ENCODE measurements at regions not wholly inside any gene's neighbourhood (a gene's known extent, or its start where the extent isn't known, plus 50 kb on each side); places are given as distances from the start of the nearest gene placed in this dataset.

DNA sequence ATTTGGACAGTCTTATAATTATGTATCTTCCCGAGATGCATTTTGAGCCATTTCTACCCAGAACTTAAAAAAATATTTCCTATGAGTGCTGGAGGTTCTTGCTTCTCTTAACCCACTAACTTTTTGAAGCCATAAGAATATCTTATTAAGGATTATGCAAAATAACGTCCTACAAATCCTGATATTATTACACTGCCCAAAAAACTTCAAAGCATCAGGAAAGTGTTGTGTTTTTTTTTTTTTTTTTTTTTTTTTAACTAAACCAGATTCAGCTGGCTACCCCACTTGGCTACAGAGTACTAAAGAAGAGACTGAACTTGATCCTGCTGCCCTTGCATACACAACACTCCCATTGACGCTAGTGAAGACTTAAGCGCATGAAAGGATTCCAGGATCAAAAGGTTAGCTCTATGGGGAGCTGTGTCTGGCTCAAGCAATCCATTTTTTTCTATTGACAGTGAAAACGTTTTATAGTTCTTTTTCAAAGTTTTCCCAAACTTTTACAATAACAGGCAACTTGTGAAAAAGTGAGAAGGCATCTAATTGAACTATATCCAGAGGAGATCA lies 141.4 kb downstream of the KCNRG start:
- no peak for TF ChIP-seq POLR2A (IDR thresholded peaks at IDR 0.05)
- TF ChIP-seq, protein P1, sequence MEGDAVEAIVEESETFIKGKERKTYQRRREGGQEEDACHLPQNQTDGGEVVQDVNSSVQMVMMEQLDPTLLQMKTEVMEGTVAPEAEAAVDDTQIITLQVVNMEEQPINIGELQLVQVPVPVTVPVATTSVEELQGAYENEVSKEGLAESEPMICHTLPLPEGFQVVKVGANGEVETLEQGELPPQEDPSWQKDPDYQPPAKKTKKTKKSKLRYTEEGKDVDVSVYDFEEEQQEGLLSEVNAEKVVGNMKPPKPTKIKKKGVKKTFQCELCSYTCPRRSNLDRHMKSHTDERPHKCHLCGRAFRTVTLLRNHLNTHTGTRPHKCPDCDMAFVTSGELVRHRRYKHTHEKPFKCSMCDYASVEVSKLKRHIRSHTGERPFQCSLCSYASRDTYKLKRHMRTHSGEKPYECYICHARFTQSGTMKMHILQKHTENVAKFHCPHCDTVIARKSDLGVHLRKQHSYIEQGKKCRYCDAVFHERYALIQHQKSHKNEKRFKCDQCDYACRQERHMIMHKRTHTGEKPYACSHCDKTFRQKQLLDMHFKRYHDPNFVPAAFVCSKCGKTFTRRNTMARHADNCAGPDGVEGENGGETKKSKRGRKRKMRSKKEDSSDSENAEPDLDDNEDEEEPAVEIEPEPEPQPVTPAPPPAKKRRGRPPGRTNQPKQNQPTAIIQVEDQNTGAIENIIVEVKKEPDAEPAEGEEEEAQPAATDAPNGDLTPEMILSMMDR (IDR thresholded peaks at IDR 0.05), result no peak
